Endothelial cell of umbilical vein (primary cell): ENCODE measurements at regions not wholly inside any gene's neighbourhood (a gene's known extent, or its start where the extent isn't known, plus 50 kb on each side); places are given as distances from the start of the nearest gene placed in this dataset.

ENCODE experiments used
- BruUV-seq: library from RNA; stranded (reverse); fragments of 400-500 nt; replicated peaks from 2 replicates; lab custom pipeline; 2021; lab: Mats Ljungman, UMichigan
- CTCF ChIA-PET: fragments of 300-600, 350-600 bp; sonication (Branson Sonifier 250); formaldehyde crosslinking; loops from one replicate; lab custom pipeline; 2021; ENCODE audit warnings: antibody characterized with exemption, inconsistent platforms; lab: Charles Lee
- POLR2A ChIA-PET: fragments of 300-600, 350-600 bp; sonication (Branson Sonifier 250); formaldehyde crosslinking; loops from one replicate; lab custom pipeline; 2021; ENCODE audit warnings: antibody characterized with exemption, inconsistent platforms; lab: Charles Lee
- DNase-seq: peaks from one replicate; pipeline ENCODE4 v3.0.0-alpha.2; 2011; ENCODE audit warnings: low read depth, low spot score
- FAIRE-seq: peaks from 2 replicates; lab custom pipeline; 2011; peaks lifted over from hg19 to GRCh38; lab: Jason Lieb, UNC
- H2AFZ ChIP-seq: 2 replicates; pipeline ENCODE4 v1.6.0; 2012; ENCODE audit warnings: low read depth, low read length, control low read depth, inconsistent platforms
- H3K27ac ChIP-seq: 2 replicates; pipeline ENCODE4 v1.5.1; 2011; ENCODE audit warnings: low read depth, mild to moderate bottlenecking, control low read depth, low read length, moderate library complexity; ENCODE audit not compliant: insufficient read depth
- H3K27me3 ChIP-seq, 2 experiments: 2 replicates each; pipeline versions ENCODE4 v1.6.0 to v1.6.1; 2011; ENCODE audit warnings: low read length in 2 of 2, mixed read lengths in 1 of 2; ENCODE audit not compliant: control insufficient read depth in 2 of 2, insufficient read depth in 2 of 2
- H3K36me3 ChIP-seq, 2 experiments: 2 replicates in 1 of 2; 3 replicates in 1 of 2; pipeline ENCODE4 v1.5.1; 2011; ENCODE audit warnings: low read length in 2 of 2, mild to moderate bottlenecking in 1 of 2, moderate library complexity in 1 of 2; ENCODE audit not compliant: control insufficient read depth in 2 of 2, insufficient read depth in 2 of 2; ENCODE audit errors: extremely low read depth in 1 of 2
- H3K4me1 ChIP-seq: 3 replicates; pipeline ENCODE4 v1.5.1; 2011; ENCODE audit warnings: mild to moderate bottlenecking, low read length; ENCODE audit not compliant: control insufficient read depth, insufficient read depth; ENCODE audit errors: extremely low read depth
- H3K4me2 ChIP-seq: 2 replicates; pipeline ENCODE4 v1.6.1; 2011; ENCODE audit warnings: low read length, control low read depth, mixed read lengths; ENCODE audit not compliant: insufficient read depth
- H3K4me3 ChIP-seq, 3 experiments: fragments of 200-600 bp in 1 of 3; sonication (generic), shearing (Covaris generic) in 1 of 3; replicated peaks in 1 of 3; 2 replicates each; pipeline ENCODE4 v1.5.1; 2011 to 2016; ENCODE audit warnings: control low read depth in 3 of 3, low read length in 3 of 3, mild to moderate bottlenecking in 2 of 3, inconsistent platforms in 1 of 3, low read depth in 1 of 3, moderate library complexity in 1 of 3; ENCODE audit not compliant: insufficient read depth in 1 of 3
- H3K79me2 ChIP-seq: 2 replicates; pipeline ENCODE4 v1.6.0; 2012; ENCODE audit warnings: low read length, inconsistent platforms; ENCODE audit not compliant: control insufficient read depth, insufficient read depth
- H3K9ac ChIP-seq: replicated peaks from 2 replicates; pipeline ENCODE3; 2011; ENCODE audit warnings: low read length, control low read depth; ENCODE audit not compliant: insufficient read depth; ENCODE audit errors: extremely low read depth
- H3K9me1 ChIP-seq: replicated peaks from 3 replicates; pipeline ENCODE4 v1.6.0; 2011; ENCODE audit warnings: mild to moderate bottlenecking, low read length; ENCODE audit not compliant: control insufficient read depth, insufficient read depth; ENCODE audit errors: extremely low read depth
- H3K9me3 ChIP-seq: replicated peaks from 2 replicates; pipeline ENCODE4 v1.5.1; 2012; ENCODE audit warnings: low read length, inconsistent platforms; ENCODE audit not compliant: control insufficient read depth, insufficient read depth
- H4K20me1 ChIP-seq: replicated peaks from 2 replicates; pipeline ENCODE3; 2011; ENCODE audit warnings: mild to moderate bottlenecking, low read length; ENCODE audit not compliant: control insufficient read depth, insufficient read depth; ENCODE audit errors: extremely low read depth
- CTCF ChIP-seq, 2 donors: IDR thresholded peaks; 1 replicate in 1 of 2; 2 replicates in 1 of 2; pipeline ENCODE4 v1.5.1; 2011; ENCODE audit warnings: low read length in 2 of 2, mild to moderate bottlenecking in 2 of 2, moderate library complexity in 2 of 2, control low read depth in 1 of 2, inconsistent platforms in 1 of 2, low read depth in 1 of 2; ENCODE audit not compliant: insufficient read depth in 1 of 2; ENCODE audit errors: extremely low read depth in 1 of 2
- EZH2 ChIP-seq: IDR thresholded peaks from 2 replicates; pipeline ENCODE4 v1.6.1; 2012; ENCODE audit warnings: borderline replicate concordance, low read depth, mild to moderate bottlenecking, moderate library complexity, low read length, inconsistent platforms; ENCODE audit not compliant: severe bottlenecking
- FOS ChIP-seq: IDR thresholded peaks from 2 replicates; pipeline ENCODE4 v1.6.1; 2011; ENCODE audit warnings: mild to moderate bottlenecking, low read length, moderate library complexity, borderline replicate concordance; ENCODE audit not compliant: insufficient read depth
- GATA2 ChIP-seq: IDR thresholded peaks from 2 replicates; pipeline ENCODE4 v1.7.0; 2011; ENCODE audit warnings: low read depth, mild to moderate bottlenecking, moderate library complexity, mixed read lengths, low read length; ENCODE audit not compliant: insufficient read length, insufficient read depth
- JUN ChIP-seq: IDR thresholded peaks from 2 replicates; pipeline ENCODE4 v1.6.1; 2011; ENCODE audit warnings: borderline replicate concordance, low read depth; ENCODE audit not compliant: insufficient read length, insufficient read depth
- MYC ChIP-seq: IDR thresholded peaks from one replicate; pipeline ENCODE4 v1.6.1; 2011; ENCODE audit warnings: mild to moderate bottlenecking, low read depth, low read length
- POLR2A ChIP-seq: IDR thresholded peaks from 2 replicates; pipeline ENCODE4 v1.6.1; 2012; ENCODE audit warnings: low read depth, mild to moderate bottlenecking, control low read depth, low read length
- POLR2AphosphoS5 ChIP-seq: IDR thresholded peaks from 2 replicates; pipeline ENCODE4 v1.6.1; 2012; ENCODE audit warnings: low read depth, mild to moderate bottlenecking, control low read depth, low read length, moderate library complexity; ENCODE audit not compliant: insufficient read depth
- dilution Hi-C: fragments of 300-500 bp; cut with MboI; formaldehyde crosslinking; loops from one replicate; pipeline ENCODE4 v1.15.0; 2019; ENCODE audit warnings: low sequenced_read_pairs; ENCODE audit not compliant: extremely low pct_ligation_motif_present
- intact Hi-C: fragments of 100-400 bp; cut with micrococcal nuclease; formaldehyde crosslinking; loops from one replicate; pipeline ENCODE4 v1.10.0; 2022
- TF ChIP-seq, protein P1 (sequence below): IDR thresholded peaks from 2 replicates; pipeline ENCODE4 v1.6.1; 2011; ENCODE audit not compliant: insufficient read depth, insufficient read length

DNA sequence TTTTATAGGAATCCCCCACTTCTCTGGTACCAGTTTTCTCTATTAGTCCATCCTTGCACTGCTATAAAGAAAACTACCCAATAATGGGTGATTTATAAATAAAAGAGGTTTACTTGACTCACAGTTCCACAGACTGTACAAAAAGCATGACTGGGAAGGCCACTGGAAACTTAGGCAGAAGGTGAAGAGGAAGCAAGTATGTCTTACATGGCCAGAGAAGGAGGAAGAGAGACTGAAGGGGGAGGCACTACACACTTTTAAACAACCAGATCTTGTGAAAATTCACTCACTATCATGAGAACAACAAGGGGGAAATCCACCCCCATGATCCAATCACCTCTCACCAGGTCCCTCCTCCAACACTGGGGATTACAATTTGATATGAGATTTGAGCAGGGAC is 68.9 kb upstream of the GNAZ start:
- ChIA-PET POLR2A (no interaction called here), CTCF (no interaction called here)
- no TSS peak for BruUV-seq
- dilution Hi-C loops, result no loop called here
- Histone ChIP-seq H3K27ac (no peak overlapping the region), H3K4me2 (no peak overlapping the region), H3K9ac (no peak overlapping the region), H4K20me1 (no peaks in the 10 kb centered on the region), H3K9me1 (no peaks in the 10 kb centered on the region), H2AFZ (no peak overlapping the region), H3K4me3 (no peak overlapping the region), H3K27me3 (peaks cover 0 to 2% of the 10 kb centered on the region in 2 experiments), H3K36me3 (no peaks in the 10 kb centered on the region), H3K79me2 (no peaks in the 10 kb centered on the region), H3K4me1 (no peaks in the 10 kb centered on the region), H3K9me3 (no peaks in the 10 kb centered on the region)
- no peak for DNase-seq
- TF ChIP-seq, protein P1, sequence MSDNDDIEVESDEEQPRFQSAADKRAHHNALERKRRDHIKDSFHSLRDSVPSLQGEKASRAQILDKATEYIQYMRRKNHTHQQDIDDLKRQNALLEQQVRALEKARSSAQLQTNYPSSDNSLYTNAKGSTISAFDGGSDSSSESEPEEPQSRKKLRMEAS, result no peak
- TF ChIP-seq JUN, result no peak
- no peak for TF ChIP-seq MYC
- no peak for TF ChIP-seq GATA2
- TF ChIP-seq FOS, result no peak
- no peak for TF ChIP-seq EZH2
- TF ChIP-seq POLR2AphosphoS5, result no peak
- no peak for TF ChIP-seq POLR2A
- no peak for TF ChIP-seq CTCF (IDR thresholded peaks at IDR 0.05; ENCODE audit: extremely low read depth in 1 of 2, insufficient read depth in 1 of 2, low read depth in 1 of 2, low read length in 2 of 2)
- no peak for FAIRE-seq
- intact Hi-C loops, result no loop called here
